ENCODE measurements at regions not wholly inside any gene's neighbourhood (a gene's known extent, or its start where the extent isn't known, plus 50 kb on each side); places are given as distances from the start of the nearest gene placed in this dataset.
"Not testable (repeated sequence)": the region's sequence is repeated elsewhere in the genome, so short reads cannot be mapped to it uniquely, and the experiment has no call there.

DNA sequence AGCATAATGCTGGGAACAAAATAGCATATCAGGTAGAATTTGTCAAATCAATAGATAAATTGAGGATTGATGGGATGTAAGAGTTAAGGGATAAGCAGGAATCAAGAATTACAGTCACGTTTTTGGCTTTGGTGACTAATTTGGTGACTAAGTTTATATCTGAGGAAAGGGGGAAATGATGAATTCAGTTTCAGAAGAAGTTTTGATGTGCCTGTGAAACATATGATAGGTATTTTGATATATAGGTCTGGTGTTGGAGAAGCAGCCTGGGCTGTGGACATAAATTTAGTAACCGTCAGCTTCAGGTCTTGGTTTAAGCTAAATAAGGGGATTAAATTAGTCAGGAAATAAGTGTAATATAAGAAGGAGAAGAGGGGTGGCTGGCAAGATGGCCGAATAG lies 79.0 kb upstream of the EDA2R start:
- no peak for DNase-seq
- intact Hi-C loops (cut with DNase I): no loop called here

DNA sequence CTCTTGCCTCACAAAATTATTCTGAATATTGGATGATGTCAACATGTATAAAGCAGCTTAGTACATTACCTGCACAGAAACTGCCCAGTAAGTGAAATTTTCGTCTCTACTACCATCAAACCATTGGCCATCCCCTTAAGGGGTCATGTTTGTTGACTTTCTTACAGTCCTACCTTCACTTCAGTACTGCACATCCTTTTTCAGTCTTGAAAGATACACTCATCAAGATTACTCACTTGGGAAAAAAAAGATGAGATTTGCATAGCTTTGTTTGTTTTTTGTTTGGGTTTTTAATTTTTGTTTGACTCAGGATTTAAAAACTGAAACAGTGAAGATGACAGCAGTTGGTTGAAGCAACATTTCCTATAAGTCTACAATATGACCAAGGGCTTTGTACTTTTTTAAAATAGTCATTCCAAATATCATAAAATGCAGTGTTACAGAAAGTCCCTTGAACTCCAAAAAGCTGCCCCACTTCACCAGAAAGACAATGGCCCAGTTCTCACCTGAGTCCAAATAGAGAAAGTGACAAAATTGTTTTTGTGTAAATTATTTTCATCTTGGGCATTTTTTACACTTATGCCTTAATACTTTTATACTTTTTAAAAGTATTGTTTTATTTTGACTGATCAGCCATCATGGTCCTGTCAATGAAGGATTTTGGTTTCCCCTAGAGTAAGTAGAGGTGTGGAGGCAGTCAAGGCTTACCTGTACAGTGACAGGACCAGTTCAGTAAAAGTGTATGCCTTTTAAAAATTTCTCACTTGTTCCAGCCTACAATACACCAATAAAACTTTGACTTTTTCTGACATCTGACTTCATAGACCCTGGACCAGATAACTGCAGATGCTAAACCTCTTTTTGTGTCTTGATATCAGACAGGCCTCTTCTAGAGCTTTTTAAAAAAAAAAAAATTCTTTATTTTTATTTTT lies 59.7 kb upstream of the EDA2R start:
- intact Hi-C loops (cut with DNase I): no loop called here
- no peak for DNase-seq

DNA sequence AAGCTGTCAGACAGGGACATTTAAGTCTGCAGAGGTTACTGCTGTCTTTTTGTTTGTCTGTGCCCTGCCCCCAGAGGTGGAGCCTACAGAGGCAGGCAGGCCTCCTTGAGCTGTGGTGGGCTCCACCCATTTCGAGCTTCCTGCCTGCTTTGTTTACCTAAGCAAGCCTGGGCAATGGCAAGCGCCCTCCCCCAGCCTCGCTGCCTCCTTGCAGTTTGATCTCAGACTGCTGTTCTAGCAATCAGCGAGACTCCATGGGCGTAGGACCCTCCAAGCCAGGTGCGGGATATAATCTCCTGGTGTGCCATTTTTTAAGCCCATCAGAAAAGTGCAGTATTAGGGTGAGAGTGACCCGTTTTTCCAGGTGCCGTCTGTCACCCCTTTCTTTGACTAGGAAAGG lies 53.6 kb upstream of the EDA2R start:
- DNase-seq; intact Hi-C loops (cut with DNase I): not testable (repeated sequence)
